IPS-NIHi11 (cell line): ENCODE measurements at regions not wholly inside any gene's neighbourhood (a gene's known extent, or its start where the extent isn't known, plus 50 kb on each side); places are given as distances from the start of the nearest gene placed in this dataset.
"Not testable (repeated sequence)": the region's sequence is repeated elsewhere in the genome, so short reads cannot be mapped to it uniquely, and the experiment has no call there.

Experiments used
- DNase-seq: peaks from one replicate; pipeline ENCODE4 v3.0.0; 2012; ENCODE audit warnings: mixed read lengths, low spot score

- not testable (repeated sequence) for DNase-seq
Observed at GRCh38 chrX:134045372-134045771, 60.0 kb upstream of the GPC3 start.

- not testable (repeated sequence) for DNase-seq
Observed at GRCh38 chrX:134067107-134067506, 81.7 kb upstream of the GPC3 start.

- not testable (repeated sequence) for DNase-seq
Observed at GRCh38 chrX:134071899-134072298, 86.5 kb upstream of the GPC3 start.

- no peak for DNase-seq
Observed at GRCh38 chrX:134073341-134073740, 87.9 kb upstream of the GPC3 start.

GRCh38 chrX:134074151-134074550 lies 88.8 kb upstream of the GPC3 start:
- no peak for DNase-seq

- DNase-seq: no peak
Observed at GRCh38 chrX:134075894-134076718, 90.7 kb upstream of the GPC3 start.

- DNase-seq: no peak
Observed at GRCh38 chrX:134095366-134095765, 110.0 kb upstream of the GPC3 start.

GRCh38 chrX:134101636-134102035 lies 116.2 kb upstream of the GPC3 start:
- DNase-seq: no peak

- DNase-seq: no peak
Observed at GRCh38 chrX:134115270-134115669, 121.7 kb upstream of the CCDC160 start.

GRCh38 chrX:134137341-134137740 lies 99.6 kb upstream of the CCDC160 start:
- no peak for DNase-seq

GRCh38 chrX:134139090-134139489 lies 97.9 kb upstream of the CCDC160 start:
- DNase-seq: no peak

GRCh38 chrX:134144231-134144630 lies 92.8 kb upstream of the CCDC160 start:
- DNase-seq: no peak

- no peak for DNase-seq
Observed at GRCh38 chrX:134146493-134146892, 90.5 kb upstream of the CCDC160 start.

- no peak for DNase-seq
Observed at GRCh38 chrX:134148172-134148692, 88.8 kb upstream of the CCDC160 start.

- no peak for DNase-seq
Observed at GRCh38 chrX:134158821-134159512, 78.0 kb upstream of the CCDC160 start.

GRCh38 chrX:134161162-134161561 lies 75.8 kb upstream of the CCDC160 start:
- DNase-seq: no peak

GRCh38 chrX:134162032-134162431 lies 75.0 kb upstream of the CCDC160 start:
- no peak for DNase-seq

- DNase-seq: no peak
Observed at GRCh38 chrX:134163836-134164235, 73.1 kb upstream of the CCDC160 start.

GRCh38 chrX:134167591-134168203 lies 69.3 kb upstream of the CCDC160 start:
- DNase-seq: no peak

GRCh38 chrX:134171661-134172587 lies 65.1 kb upstream of the CCDC160 start:
- peak; percentile 5 for DNase-seq

- no peak for DNase-seq
Observed at GRCh38 chrX:134172588-134173259, 64.3 kb upstream of the CCDC160 start.
